ENCODE measurements at regions not wholly inside any gene's neighbourhood (a gene's known extent, or its start where the extent isn't known, plus 50 kb on each side); places are given as distances from the start of the nearest gene placed in this dataset.

DNA sequence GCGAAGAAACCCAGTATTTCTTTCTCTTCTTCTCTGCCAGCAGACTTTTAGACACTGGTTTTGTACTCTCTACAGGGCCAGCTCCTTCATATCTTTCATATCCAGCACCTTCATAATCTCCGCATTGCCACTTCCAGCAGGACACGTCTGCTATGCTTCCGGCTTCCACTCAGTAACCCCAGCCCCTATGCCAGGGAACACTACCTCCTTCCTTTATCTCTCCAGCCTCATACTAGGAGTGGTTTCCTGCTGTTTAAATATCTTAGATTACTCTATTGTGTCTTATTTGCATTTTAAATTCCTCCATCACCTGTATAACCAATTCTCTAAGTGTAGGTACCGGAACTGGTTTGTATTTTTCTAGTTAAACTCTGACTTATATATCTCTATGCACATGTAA, 667.8 kb upstream of the ID4 start:
- DNase-seq (ENCODE audit: low read depth, low spot score): no peak
- H3K4me3 ChIP-seq (ENCODE audit: insufficient read length, low read depth): no peak overlapping the region
- no peak for TF ChIP-seq ZNF274 (IDR thresholded peaks at IDR 0.05; ENCODE audit: low read depth, low read length)
- no peak for TF ChIP-seq SUZ12 (IDR thresholded peaks at IDR 0.05; ENCODE audit: extremely low read depth, insufficient read depth, insufficient read length)
- no peak for TF ChIP-seq YY1 (IDR thresholded peaks at IDR 0.05; ENCODE audit: insufficient read depth, insufficient read length)

GRCh38 chr6:19175023-19175422, 662.1 kb upstream of the ID4 start:
- Histone ChIP-seq H3K9ac (ENCODE audit: insufficient read length, low read depth) (no peak overlapping the region), H3K4me1 (ENCODE audit: insufficient read depth, insufficient read length) (no peaks in the 10 kb centered on the region), H3K36me3 (ENCODE audit: insufficient read depth, insufficient read length, low read length) (no peaks in the 10 kb centered on the region), H3K9me3 (ENCODE audit: insufficient read depth, low read length) (peaks cover 6% of the 10 kb centered on the region; the same call in 1 of the 2 replicates), H3K27me3 (ENCODE audit: insufficient read depth, insufficient read length) (no peaks in the 10 kb centered on the region), H3K4me3 (ENCODE audit: insufficient read length, low read depth) (no peak overlapping the region)
- no peak for DNase-seq (ENCODE audit: low read depth, low spot score)
- TF ChIP-seq SUZ12 (IDR thresholded peaks at IDR 0.05; ENCODE audit: extremely low read depth, insufficient read depth, insufficient read length) (no peak), YY1 (IDR thresholded peaks at IDR 0.05; ENCODE audit: insufficient read depth, insufficient read length) (no peak), ZNF274 (IDR thresholded peaks at IDR 0.05; ENCODE audit: low read depth, low read length) (no peak)

More for the DNA sequence above, 667.8 kb upstream of the ID4 start:
- Histone ChIP-seq H3K36me3 (ENCODE audit: insufficient read depth, insufficient read length, low read length) (no peaks in the 10 kb centered on the region), H3K9me3 (ENCODE audit: insufficient read depth, low read length) (no peaks in the 10 kb centered on the region), H3K27me3 (ENCODE audit: insufficient read depth, insufficient read length) (no peaks in the 10 kb centered on the region), H3K9ac (ENCODE audit: insufficient read length, low read depth) (no peak overlapping the region), H3K4me1 (ENCODE audit: insufficient read depth, insufficient read length) (no peaks in the 10 kb centered on the region)

- Histone ChIP-seq H3K9me3 (ENCODE audit: insufficient read depth, low read length) (peaks cover 7% of the 10 kb centered on the region; the same call in 1 of the 2 replicates), H3K4me1 (ENCODE audit: insufficient read depth, insufficient read length) (no peaks in the 10 kb centered on the region), H3K9ac (ENCODE audit: insufficient read length, low read depth) (no peak overlapping the region), H3K27me3 (ENCODE audit: insufficient read depth, insufficient read length) (no peaks in the 10 kb centered on the region), H3K4me3 (ENCODE audit: insufficient read length, low read depth) (no peak overlapping the region), H3K36me3 (ENCODE audit: insufficient read depth, insufficient read length, low read length) (no peaks in the 10 kb centered on the region)
- TF ChIP-seq ZNF274 (IDR thresholded peaks at IDR 0.05; ENCODE audit: low read depth, low read length) (no peak), YY1 (IDR thresholded peaks at IDR 0.05; ENCODE audit: insufficient read depth, insufficient read length) (no peak), SUZ12 (IDR thresholded peaks at IDR 0.05; ENCODE audit: extremely low read depth, insufficient read depth, insufficient read length) (no peak)
- no peak for DNase-seq (ENCODE audit: low read depth, low spot score)
These were observed 656.7 kb upstream of the ID4 start for GRCh38 chr6:19180348-19181072.

DNA sequence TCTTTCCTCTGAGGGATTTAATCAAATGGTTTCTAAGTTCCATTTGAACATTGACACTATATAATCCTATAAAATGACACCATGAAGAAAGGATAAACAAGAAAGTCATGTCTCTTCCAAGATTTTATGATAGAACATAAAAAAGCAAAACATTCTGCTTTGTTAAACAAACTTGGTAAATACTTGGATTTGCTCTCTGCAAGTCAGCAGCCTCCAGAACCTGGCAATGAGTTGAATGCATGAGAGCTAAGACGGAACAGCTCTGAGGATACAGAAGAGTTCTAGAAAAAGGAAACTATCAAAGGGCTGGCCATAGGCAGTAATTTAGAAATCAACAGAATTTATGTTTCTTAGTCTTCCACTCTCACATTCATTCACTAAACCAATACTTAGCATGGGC, 656.0 kb upstream of the ID4 start:
- H3K9ac ChIP-seq (ENCODE audit: insufficient read length, low read depth): no peak overlapping the region
- no peaks in the 10 kb centered on the region for H3K36me3 ChIP-seq (ENCODE audit: insufficient read depth, insufficient read length, low read length)
- H3K4me3 ChIP-seq (ENCODE audit: insufficient read length, low read depth): no peak overlapping the region
- no peak for DNase-seq (ENCODE audit: low read depth, low spot score)
- peaks cover 7% of the 10 kb centered on the region; the same call in 1 of the 2 replicates for H3K9me3 ChIP-seq (ENCODE audit: insufficient read depth, low read length)
- TF ChIP-seq SUZ12 (IDR thresholded peaks at IDR 0.05; ENCODE audit: extremely low read depth, insufficient read depth, insufficient read length) (no peak), YY1 (IDR thresholded peaks at IDR 0.05; ENCODE audit: insufficient read depth, insufficient read length) (no peak), ZNF274 (IDR thresholded peaks at IDR 0.05; ENCODE audit: low read depth, low read length) (no peak)
- no peaks in the 10 kb centered on the region for H3K4me1 ChIP-seq (ENCODE audit: insufficient read depth, insufficient read length)
- H3K27me3 ChIP-seq (ENCODE audit: insufficient read depth, insufficient read length): no peaks in the 10 kb centered on the region

- TF ChIP-seq ZNF274 (IDR thresholded peaks at IDR 0.05; ENCODE audit: low read depth, low read length) (no peak), SUZ12 (IDR thresholded peaks at IDR 0.05; ENCODE audit: extremely low read depth, insufficient read depth, insufficient read length) (no peak), YY1 (IDR thresholded peaks at IDR 0.05; ENCODE audit: insufficient read depth, insufficient read length) (no peak)
- no peak for DNase-seq (ENCODE audit: low read depth, low spot score)
- Histone ChIP-seq H3K9me3 (ENCODE audit: insufficient read depth, low read length) (no peaks in the 10 kb centered on the region), H3K9ac (ENCODE audit: insufficient read length, low read depth) (no peak overlapping the region), H3K36me3 (ENCODE audit: insufficient read depth, insufficient read length, low read length) (no peaks in the 10 kb centered on the region), H3K4me3 (ENCODE audit: insufficient read length, low read depth) (no peak overlapping the region), H3K4me1 (ENCODE audit: insufficient read depth, insufficient read length) (no peaks in the 10 kb centered on the region), H3K27me3 (ENCODE audit: insufficient read depth, insufficient read length) (no peaks in the 10 kb centered on the region)
These were observed 643.5 kb upstream of the ID4 start for GRCh38 chr6:19193624-19194023.

DNA sequence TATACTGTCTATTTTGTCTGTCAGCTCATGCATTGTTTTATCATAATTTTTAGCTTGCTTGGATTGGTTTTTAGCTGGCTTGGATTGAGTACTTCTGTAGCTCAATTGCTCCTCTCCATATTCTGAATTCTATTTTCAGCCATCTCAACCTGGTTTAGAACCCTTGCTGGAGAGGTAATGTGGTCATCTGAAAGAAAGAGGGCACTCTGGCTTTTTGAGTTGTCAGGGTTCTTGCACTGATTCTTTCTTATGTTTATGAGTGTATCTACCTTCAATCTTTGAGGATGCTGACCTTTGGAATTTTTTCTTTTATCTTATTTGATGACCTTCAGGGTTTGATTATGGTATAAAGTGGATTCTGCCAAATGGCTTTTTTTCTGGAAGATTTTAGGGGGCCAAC, 632.7 kb upstream of the ID4 start:
- H3K4me1 ChIP-seq (ENCODE audit: insufficient read depth, insufficient read length): no peaks in the 10 kb centered on the region
- H3K9ac ChIP-seq (ENCODE audit: insufficient read length, low read depth): no peak overlapping the region
- peaks cover 8% of the 10 kb centered on the region; the same call in 1 of the 2 replicates for H3K9me3 ChIP-seq (ENCODE audit: insufficient read depth, low read length)
- H3K27me3 ChIP-seq (ENCODE audit: insufficient read depth, insufficient read length): no peaks in the 10 kb centered on the region
- DNase-seq (ENCODE audit: low read depth, low spot score): no peak
- no peak overlapping the region for H3K4me3 ChIP-seq (ENCODE audit: insufficient read length, low read depth)
- no peaks in the 10 kb centered on the region for H3K36me3 ChIP-seq (ENCODE audit: insufficient read depth, insufficient read length, low read length)
- TF ChIP-seq SUZ12 (IDR thresholded peaks at IDR 0.05; ENCODE audit: extremely low read depth, insufficient read depth, insufficient read length) (no peak), YY1 (IDR thresholded peaks at IDR 0.05; ENCODE audit: insufficient read depth, insufficient read length) (no peak), ZNF274 (IDR thresholded peaks at IDR 0.05; ENCODE audit: low read depth, low read length) (no peak)

DNA sequence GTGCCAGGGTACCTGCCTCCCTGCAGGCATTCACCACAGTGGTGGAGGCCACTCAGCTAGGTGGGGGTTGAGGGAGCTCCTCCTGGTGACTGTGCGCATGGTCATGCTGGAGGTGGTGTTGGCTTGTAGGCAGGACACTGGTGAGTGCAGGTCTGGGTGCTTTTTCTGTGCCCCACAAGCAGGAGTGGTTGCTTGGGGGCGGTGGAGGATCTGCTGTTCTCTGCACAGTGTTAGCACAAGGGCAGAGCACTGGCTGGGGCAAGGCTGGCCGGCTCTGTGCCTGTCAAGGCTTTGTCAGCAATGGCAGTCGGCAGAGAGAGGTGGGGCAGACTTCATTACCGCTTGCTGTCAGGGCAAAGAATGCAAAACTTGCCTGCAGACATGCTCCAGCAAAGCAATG, 632.1 kb upstream of the ID4 start:
- no peak overlapping the region for H3K4me3 ChIP-seq (ENCODE audit: insufficient read length, low read depth)
- DNase-seq (ENCODE audit: low read depth, low spot score): no peak
- no peaks in the 10 kb centered on the region for H3K27me3 ChIP-seq (ENCODE audit: insufficient read depth, insufficient read length)
- TF ChIP-seq SUZ12 (IDR thresholded peaks at IDR 0.05; ENCODE audit: extremely low read depth, insufficient read depth, insufficient read length) (no peak), ZNF274 (IDR thresholded peaks at IDR 0.05; ENCODE audit: low read depth, low read length) (no peak), YY1 (IDR thresholded peaks at IDR 0.05; ENCODE audit: insufficient read depth, insufficient read length) (no peak)
- H3K36me3 ChIP-seq (ENCODE audit: insufficient read depth, insufficient read length, low read length): no peaks in the 10 kb centered on the region
- no peaks in the 10 kb centered on the region for H3K4me1 ChIP-seq (ENCODE audit: insufficient read depth, insufficient read length)
- H3K9me3 ChIP-seq (ENCODE audit: insufficient read depth, low read length): peaks cover 8% of the 10 kb centered on the region; the same call in 1 of the 2 replicates
- H3K9ac ChIP-seq (ENCODE audit: insufficient read length, low read depth): no peak overlapping the region

Data from NT2/D1 (cell line).